H9 (cell line): ENCODE measurements at regions not wholly inside any gene's neighbourhood (a gene's known extent, or its start where the extent isn't known, plus 50 kb on each side); places are given as distances from the start of the nearest gene placed in this dataset.
"Not testable (repeated sequence)": the region's sequence is repeated elsewhere in the genome, so short reads cannot be mapped to it uniquely, and the experiment has no call there.

ENCODE experiments used
- DNase-seq: peaks from one replicate; pipeline ENCODE4 v3.0.0-alpha.2; 2017
- H2AFZ ChIP-seq: one replicate; pipeline ENCODE4 v1.6.1; 2013; ENCODE audit warnings: mild to moderate bottlenecking, low read length, control low read depth, moderate library complexity
- H2AK5ac ChIP-seq: 2 replicates; pipeline ENCODE4 v1.6.1; 2013; ENCODE audit warnings: low read length, control low read depth, mixed read lengths; ENCODE audit not compliant: insufficient read length
- H2BK120ac ChIP-seq: one replicate; pipeline ENCODE4 v1.6.1; 2013; ENCODE audit warnings: low read depth, mild to moderate bottlenecking, low read length, control low read depth, inconsistent platforms; ENCODE audit not compliant: poor library complexity, severe bottlenecking
- H2BK12ac ChIP-seq: 2 replicates; pipeline ENCODE4 v1.6.1; 2013; ENCODE audit warnings: low read length, control low read depth, mixed read lengths, low read depth; ENCODE audit not compliant: insufficient read length
- H2BK15ac ChIP-seq: 2 replicates; pipeline ENCODE4 v1.6.1; 2013; ENCODE audit warnings: low read depth, low read length, control low read depth
- H2BK20ac ChIP-seq: one replicate; pipeline ENCODE4 v1.6.1; 2013; ENCODE audit warnings: low read depth, mild to moderate bottlenecking, low read length, control low read depth, inconsistent platforms; ENCODE audit not compliant: poor library complexity, severe bottlenecking
- H2BK5ac ChIP-seq: 2 replicates; pipeline ENCODE4 v1.6.1; 2013; ENCODE audit warnings: low read length, control low read depth, mixed read lengths; ENCODE audit not compliant: insufficient read length
- H3K14ac ChIP-seq: 2 replicates; pipeline ENCODE4 v1.6.1; 2013; ENCODE audit warnings: low read length, control low read depth; ENCODE audit not compliant: insufficient read depth
- H3K18ac ChIP-seq: 2 replicates; pipeline ENCODE4 v1.6.1; 2013; ENCODE audit warnings: low read depth, mild to moderate bottlenecking, mixed read lengths, low read length, control low read depth; ENCODE audit not compliant: insufficient read length
- H3K23ac ChIP-seq: 2 replicates; pipeline ENCODE4 v1.6.1; 2013; ENCODE audit warnings: low read length, control low read depth, mixed read lengths, low read depth; ENCODE audit not compliant: insufficient read length
- H3K23me2 ChIP-seq: 2 replicates; pipeline ENCODE4 v1.6.1; 2013; ENCODE audit warnings: low read depth, mild to moderate bottlenecking, mixed read lengths, low read length, control low read depth; ENCODE audit not compliant: insufficient read length, poor library complexity, severe bottlenecking
- H3K27ac ChIP-seq: 2 replicates; pipeline ENCODE4 v1.5.1; 2013; ENCODE audit warnings: low read length, control low read depth, mixed read lengths, low read depth; ENCODE audit not compliant: insufficient read length
- H3K27me3 ChIP-seq: 2 replicates; pipeline ENCODE4 v1.6.1; 2013; ENCODE audit warnings: low read length, control low read depth, inconsistent platforms; ENCODE audit not compliant: insufficient read depth
- H3K4ac ChIP-seq: 2 replicates; pipeline ENCODE4 v1.6.1; 2013; ENCODE audit warnings: low read depth, mild to moderate bottlenecking, control low read depth, inconsistent platforms, low read length, moderate library complexity
- H3K4me1 ChIP-seq: 2 replicates; pipeline ENCODE4 v1.6.1; 2013; ENCODE audit warnings: low read length, control low read depth, inconsistent platforms; ENCODE audit not compliant: insufficient read depth
- H3K4me2 ChIP-seq: 2 replicates; pipeline ENCODE4 v1.6.1; 2013; ENCODE audit warnings: low read length, control low read depth, mixed read lengths; ENCODE audit not compliant: insufficient read length, insufficient read depth
- H3K56ac ChIP-seq: 2 replicates; pipeline ENCODE4 v1.6.1; 2013; ENCODE audit warnings: low read depth, mild to moderate bottlenecking, mixed read lengths, low read length, control low read depth; ENCODE audit not compliant: insufficient read length
- H3K79me1 ChIP-seq: 2 replicates; pipeline ENCODE4 v1.6.1; 2013; ENCODE audit warnings: low read depth, mild to moderate bottlenecking, moderate library complexity, low read length, control low read depth, inconsistent platforms; ENCODE audit not compliant: insufficient read depth, poor library complexity, severe bottlenecking
- H3K79me2 ChIP-seq: 2 replicates; pipeline ENCODE4 v1.6.1; 2013; ENCODE audit warnings: low read length, control low read depth, inconsistent platforms; ENCODE audit not compliant: insufficient read depth
- H3K9ac ChIP-seq: 2 replicates; pipeline ENCODE4 v1.6.1; 2013; ENCODE audit warnings: low read length, control low read depth, mixed read lengths; ENCODE audit not compliant: insufficient read length; ENCODE audit errors: extremely low read depth
- H3K9me3 ChIP-seq: one replicate; pipeline ENCODE4 v1.6.1; 2013; ENCODE audit warnings: low read depth, low read length, inconsistent platforms; ENCODE audit not compliant: control insufficient read depth
- H3T11ph ChIP-seq: one replicate; pipeline ENCODE4 v1.6.1; 2013; ENCODE audit warnings: mild to moderate bottlenecking, low read length, control low read depth, inconsistent platforms
- H4K20me1 ChIP-seq: one replicate; pipeline ENCODE4 v1.6.1; 2013; ENCODE audit not compliant: control insufficient read depth, insufficient read length, insufficient read depth
- H4K5ac ChIP-seq: 2 replicates; pipeline ENCODE4 v1.6.1; 2013; ENCODE audit warnings: low read depth, mild to moderate bottlenecking, mixed read lengths, low read length, control low read depth; ENCODE audit not compliant: insufficient read length
- H4K8ac ChIP-seq: replicated peaks from 2 replicates; pipeline ENCODE4 v1.6.1; 2013; ENCODE audit warnings: low read length, control low read depth, mixed read lengths, low read depth; ENCODE audit not compliant: insufficient read length
- H4K91ac ChIP-seq: 2 replicates; pipeline ENCODE4 v1.6.1; 2013; ENCODE audit warnings: low read depth, mild to moderate bottlenecking, moderate library complexity, mixed read lengths, low read length, control low read depth; ENCODE audit not compliant: insufficient read length
- H3K27ac Mint-ChIP-seq, 3 experiments: 2 replicates in 2 of 3; 3 replicates in 1 of 3; pipeline ENCODE4 v1.8.0; 2020 to 2021; ENCODE audit warnings: mixed read lengths in 3 of 3, mild to moderate bottlenecking in 1 of 3, moderate library complexity in 1 of 3
- H3K27me3 Mint-ChIP-seq: 2 replicates; pipeline ENCODE4 v1.8.0; 2021; ENCODE audit warnings: low read depth, mild to moderate bottlenecking, moderate library complexity, mixed read lengths
- H3K36me3 Mint-ChIP-seq, 3 experiments: 2 replicates in 2 of 3; 3 replicates in 1 of 3; pipeline ENCODE4 v1.8.0; 2020 to 2021; ENCODE audit warnings: low read depth in 3 of 3, mixed read lengths in 3 of 3; ENCODE audit not compliant: insufficient read depth in 1 of 3
- H3K4me1 Mint-ChIP-seq, 2 experiments: 2 replicates each; pipeline ENCODE4 v1.8.0; 2020; ENCODE audit warnings: mixed read lengths in 2 of 2
- H3K4me3 Mint-ChIP-seq, 2 experiments: 2 replicates in 1 of 2; 3 replicates in 1 of 2; pipeline ENCODE4 v1.8.0; 2020 to 2021; ENCODE audit warnings: mild to moderate bottlenecking in 2 of 2, mixed read lengths in 2 of 2, moderate library complexity in 1 of 2
- H3K9me3 Mint-ChIP-seq, 2 experiments: 2 replicates in 1 of 2; 3 replicates in 1 of 2; pipeline ENCODE4 v1.8.0; 2020; ENCODE audit warnings: mild to moderate bottlenecking in 2 of 2, mixed read lengths in 2 of 2, moderate library complexity in 1 of 2
- CTCF ChIP-seq: fragments of 200-600 bp; sonication (generic); conservative IDR thresholded peaks from 3 replicates; pipeline ENCODE4 v1.8.0; 2021; ENCODE audit warnings: antibody characterized with exemption, mild to moderate bottlenecking
- WGBS: extraction: QIAGEN DNeasy Blood & Tissue Kit; methylation state at CpG from one replicate; pipeline ENCODE4 v1.1.7; 2013; ENCODE audit warnings: missing lambda C conversion rate, low lambda C conversion rate, mixed read lengths; ENCODE audit not compliant: insufficient read length; ENCODE audit errors: extremely low coverage; 5-methylcytosine and 5-hydroxymethylcytosine counted together

GRCh38 chr7:66524738-66525137 lies 103.9 kb upstream of the KCTD7 start:
- no peaks in the 10 kb centered on the region; a peak in 1 of 5 replicates for H3K9me3 Mint-ChIP-seq
- no peak overlapping the region for H2BK5ac ChIP-seq
- H3K23me2 ChIP-seq, result no peaks in the 10 kb centered on the region
- no peak overlapping the region for H3T11ph ChIP-seq
- H3K4ac ChIP-seq, result no peak overlapping the region
- no peak overlapping the region for H4K91ac ChIP-seq
- H3K4me1 ChIP-seq, result no peaks in the 10 kb centered on the region
- H4K8ac ChIP-seq, result no peak overlapping the region
- no peaks in the 10 kb centered on the region for H3K79me1 ChIP-seq
- peaks cover 21% of the 10 kb centered on the region for H3K27me3 Mint-ChIP-seq
- H3K14ac ChIP-seq, result no peak overlapping the region
- no peak for TF ChIP-seq CTCF
- H3K79me2 ChIP-seq, result no peaks in the 10 kb centered on the region
- no peak for DNase-seq
- H3K4me3 Mint-ChIP-seq, result no peak overlapping the region
- no peak overlapping the region for H2AFZ ChIP-seq
- H3K4me1 Mint-ChIP-seq, result no peaks in the 10 kb centered on the region
- H2BK120ac ChIP-seq, result no peak overlapping the region
- peaks cover 0 to 8% (median 0%) of the 10 kb centered on the region in 3 experiments; a peak in 3 of 7 replicates for H3K36me3 Mint-ChIP-seq
- H2BK15ac ChIP-seq, result no peak overlapping the region
- no peak overlapping the region for H3K4me2 ChIP-seq
- peak overlapping the region in 1 of 3 experiments; percentile 86; a peak in 1 of 7 replicates for H3K27ac Mint-ChIP-seq
- no CpG with 5 or more reads among the region's 5 CpGs for WGBS
- H3K18ac ChIP-seq, result no peak overlapping the region
- H3K27ac ChIP-seq, result no peak overlapping the region
- no peak overlapping the region for H3K9ac ChIP-seq
- H3K27me3 ChIP-seq, result no peaks in the 10 kb centered on the region
- no peak overlapping the region for H2BK12ac ChIP-seq
- no peak overlapping the region for H2AK5ac ChIP-seq
- H3K56ac ChIP-seq, result no peak overlapping the region
- H3K9me3 ChIP-seq, result no peaks in the 10 kb centered on the region
- H4K5ac ChIP-seq, result no peak overlapping the region
- no peaks in the 10 kb centered on the region for H4K20me1 ChIP-seq
- H2BK20ac ChIP-seq, result no peak overlapping the region
- H3K23ac ChIP-seq, result no peak overlapping the region

DNA sequence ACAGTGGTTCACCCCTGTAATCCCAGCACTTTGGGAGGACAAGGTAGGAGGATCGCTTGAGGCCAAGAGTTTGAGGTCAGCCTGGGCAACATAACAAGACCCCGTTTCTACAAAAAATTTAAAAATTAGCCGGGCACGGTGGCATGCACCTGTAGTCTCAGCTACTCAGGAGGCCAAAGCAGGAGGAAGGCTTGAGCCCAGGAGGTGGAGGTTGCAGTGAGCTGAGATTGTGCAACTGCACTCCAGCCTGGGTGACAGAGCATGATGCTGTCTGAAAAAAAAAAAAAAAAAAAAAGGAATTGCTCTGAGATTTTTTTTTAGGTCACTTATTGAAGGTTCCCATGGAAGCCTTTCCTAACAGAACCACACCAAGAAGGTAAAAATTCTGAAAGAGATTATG lies 101.9 kb upstream of the KCTD7 start:
- not testable (repeated sequence) for H3K18ac ChIP-seq, H3K4me3 Mint-ChIP-seq, H3K27ac ChIP-seq, H3K56ac ChIP-seq, H3K27ac Mint-ChIP-seq, H3K9me3 ChIP-seq, H4K20me1 ChIP-seq, H3K27me3 ChIP-seq, H3K4me2 ChIP-seq, H3K23me2 ChIP-seq, H3K27me3 Mint-ChIP-seq, H2AFZ ChIP-seq, H3K4ac ChIP-seq, H3K9ac ChIP-seq, H4K8ac ChIP-seq, H3K79me1 ChIP-seq, H3K14ac ChIP-seq, H2BK120ac ChIP-seq, H3K4me1 ChIP-seq, H3K9me3 Mint-ChIP-seq, H3K79me2 ChIP-seq, H3T11ph ChIP-seq, DNase-seq, H2BK20ac ChIP-seq, H4K5ac ChIP-seq, H4K91ac ChIP-seq, H2BK15ac ChIP-seq, H3K23ac ChIP-seq, H3K4me1 Mint-ChIP-seq, H2BK5ac ChIP-seq, H2AK5ac ChIP-seq, H2BK12ac ChIP-seq
- peaks cover 0 to 13% (median 0%) of the 10 kb centered on the region in 3 experiments; a peak in 3 of 7 replicates for H3K36me3 Mint-ChIP-seq
- no CpG with 5 or more reads among the region's 4 CpGs for WGBS
